NCI-H748 (cell line): ENCODE measurements at regions not wholly inside any gene's neighbourhood (a gene's known extent, or its start where the extent isn't known, plus 50 kb on each side); places are given as distances from the start of the nearest gene placed in this dataset.
"Not testable (repeated sequence)": the region's sequence is repeated elsewhere in the genome, so short reads cannot be mapped to it uniquely, and the experiment has no call there.

Experiments used
- DNase-seq: peaks from one replicate; lab custom pipeline; 2025; ENCODE audit not compliant: unreplicated experiment; lab: John Stamatoyannopoulos, UW

DNA sequence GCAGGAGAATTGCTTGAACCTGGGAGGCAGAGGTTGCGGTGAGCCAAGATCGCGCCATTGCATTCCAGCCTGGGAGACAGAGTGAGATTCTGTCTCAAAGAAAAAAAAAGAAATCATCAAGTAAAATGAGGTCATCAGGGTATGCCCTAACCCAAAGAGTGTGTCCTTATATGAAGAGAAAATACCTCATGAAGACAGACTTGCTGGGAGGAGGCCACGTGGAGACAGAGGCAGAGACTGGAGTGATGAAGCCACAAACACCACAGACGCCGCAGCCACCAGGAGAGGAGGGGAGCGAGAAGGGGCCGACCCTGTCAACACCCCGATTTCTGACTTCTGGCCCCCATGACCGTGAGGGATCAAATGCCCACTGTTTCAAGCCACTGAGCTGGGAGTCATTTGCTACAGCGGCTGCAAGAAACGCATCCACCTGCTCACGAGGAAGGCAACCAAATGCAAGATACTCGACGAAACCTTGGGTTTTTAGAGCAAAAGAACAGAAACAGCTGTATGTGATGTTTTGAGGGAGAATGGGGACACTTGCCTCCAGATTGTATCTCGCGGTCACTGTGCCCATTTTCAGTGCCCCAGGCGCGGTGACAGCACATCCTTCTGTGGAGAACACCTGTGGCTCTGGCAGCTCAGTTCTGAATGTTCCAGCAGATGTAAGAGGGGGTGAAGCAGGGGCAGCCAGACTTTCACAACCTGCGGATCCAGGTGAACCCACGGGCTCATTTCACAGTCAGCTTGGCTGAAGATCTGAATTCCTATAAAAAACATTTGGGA, 1317.2 kb downstream of the TBC1D22A start:
- no peak for DNase-seq

DNA sequence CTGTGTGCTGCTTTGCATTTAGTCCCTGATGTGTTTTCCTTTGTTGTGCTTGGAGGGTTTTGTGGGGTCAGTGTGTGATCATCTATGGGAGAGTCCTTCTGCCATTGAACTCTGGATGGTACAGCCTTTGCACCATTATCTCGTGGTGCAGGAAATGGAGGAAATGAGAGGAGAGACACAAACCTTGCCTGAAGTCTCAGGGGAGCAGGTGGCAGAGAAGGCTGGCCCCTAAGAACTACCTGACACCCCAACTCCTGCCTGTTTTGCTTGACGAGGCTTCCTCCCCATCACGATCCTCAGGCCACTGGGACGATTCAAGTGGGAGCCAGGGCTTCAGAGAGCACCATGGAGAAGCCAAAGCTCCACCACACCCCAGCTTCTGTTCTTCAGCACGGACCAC, 1316.4 kb downstream of the TBC1D22A start:
- no peak for DNase-seq

DNA sequence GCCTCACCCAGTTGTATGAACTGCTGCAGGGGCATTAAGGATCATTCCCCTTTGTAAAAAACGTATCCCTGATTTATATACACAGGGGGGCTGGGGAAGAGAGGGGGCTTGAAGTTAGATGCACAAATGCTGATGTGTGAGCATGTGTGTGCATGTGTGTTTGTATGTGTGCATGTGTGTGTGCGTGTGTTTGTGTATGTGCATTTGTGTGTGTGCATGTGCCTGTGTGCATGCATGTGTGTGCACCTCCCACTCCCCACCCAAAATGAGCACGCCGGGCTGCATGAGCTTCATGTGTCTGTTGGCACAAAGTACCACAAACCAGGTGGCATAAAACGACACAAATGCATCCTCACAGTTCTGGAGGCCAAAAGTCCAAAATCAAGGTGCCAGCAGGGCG, 1315.2 kb downstream of the TBC1D22A start:
- DNase-seq, result no peak

DNA sequence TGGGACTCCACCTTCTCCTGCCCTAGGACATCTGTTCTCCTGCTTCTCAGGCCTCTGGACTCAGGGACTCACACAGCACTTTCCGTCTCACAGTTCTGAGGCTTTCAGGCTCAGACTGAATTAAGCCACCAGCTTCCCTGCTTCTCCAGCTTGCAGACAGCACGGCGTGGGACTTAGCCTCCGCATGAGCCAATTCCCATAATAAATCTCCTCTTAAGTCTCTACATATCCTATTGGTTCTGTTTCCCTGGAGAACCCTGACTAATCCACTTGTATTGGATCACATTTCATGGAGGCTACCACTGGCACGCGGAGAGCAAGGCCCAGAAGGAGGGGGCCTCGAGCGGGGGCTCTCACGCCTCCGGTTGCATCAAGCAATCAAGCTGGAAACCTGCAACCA, 1313.6 kb downstream of the TBC1D22A start:
- DNase-seq, result no peak

DNA sequence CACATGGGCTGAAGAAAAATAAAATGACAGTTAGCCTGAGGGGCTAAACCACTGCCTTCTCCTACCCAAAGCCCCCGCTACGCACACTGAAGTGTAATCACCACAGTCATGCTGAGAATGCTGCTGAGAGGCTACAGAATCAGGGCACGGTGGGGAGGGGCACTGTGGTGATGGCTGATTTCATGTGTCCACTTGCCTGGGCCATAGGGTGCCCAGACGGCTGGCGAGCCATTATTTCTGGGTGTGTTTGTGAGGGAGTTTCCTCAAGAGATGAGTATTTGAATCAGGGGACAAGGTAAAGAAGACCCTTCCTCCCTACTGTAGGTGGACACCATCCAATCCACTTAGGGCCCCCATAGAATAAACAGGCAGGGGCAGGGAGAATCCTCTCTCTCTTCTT, 1313.2 kb downstream of the TBC1D22A start:
- DNase-seq, result no peak

DNA sequence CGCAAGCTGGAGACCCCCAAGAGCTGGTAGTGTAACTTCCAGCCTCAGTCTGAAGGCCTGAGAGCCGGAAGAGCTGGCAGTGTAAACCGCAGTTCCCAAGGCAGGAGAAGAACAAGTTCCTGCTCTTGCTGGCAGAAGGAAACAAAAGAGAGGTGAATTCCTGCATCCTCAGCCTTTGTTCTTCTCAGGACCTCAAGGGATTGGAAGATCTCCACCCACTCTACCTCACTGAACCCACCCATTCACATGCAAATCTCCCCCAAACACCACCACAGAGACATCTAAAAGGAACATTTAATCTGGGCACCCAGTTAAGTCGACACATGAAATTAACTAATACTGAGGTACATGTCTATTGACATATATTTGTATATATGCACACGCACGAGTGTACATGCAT, 1310.3 kb downstream of the TBC1D22A start:
- no peak for DNase-seq

DNA sequence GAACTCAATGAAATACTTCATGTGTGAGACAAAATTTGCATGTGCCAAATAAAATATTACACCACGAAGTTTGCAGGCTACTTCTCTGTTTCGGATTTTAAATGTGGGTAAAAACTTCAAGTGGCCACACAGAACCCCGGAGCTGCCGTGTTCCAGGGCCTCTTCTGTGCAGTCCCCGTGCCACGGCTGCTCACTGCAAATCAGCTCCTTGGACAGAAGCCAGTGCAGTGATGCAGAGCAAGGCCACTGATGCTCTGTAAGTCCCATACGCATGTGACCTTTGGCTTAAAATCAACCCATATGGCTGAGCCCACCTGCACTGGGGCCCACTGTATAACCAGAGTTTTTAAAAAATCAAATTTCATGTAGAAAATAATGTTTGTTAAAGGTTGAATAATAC, 1309.4 kb downstream of the TBC1D22A start:
- DNase-seq, result no peak

DNA sequence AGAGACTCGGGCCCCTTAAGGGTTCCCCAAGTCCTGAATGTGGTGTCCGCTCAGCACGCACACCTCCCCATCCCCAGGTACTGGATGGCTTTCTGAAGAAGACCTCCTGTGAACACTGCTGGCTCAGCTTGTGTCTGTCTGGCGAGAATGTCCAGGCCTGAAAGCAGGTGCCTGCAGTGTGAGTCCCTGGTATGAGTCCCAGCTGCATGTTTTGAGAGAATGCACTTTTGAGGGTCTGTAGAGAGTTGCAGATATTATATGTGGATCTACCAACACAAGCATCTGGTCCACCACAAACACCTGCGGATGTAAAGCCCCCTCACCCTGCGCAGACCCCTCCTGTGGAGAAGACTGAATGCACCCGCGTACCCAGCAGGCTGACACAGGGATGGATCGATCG, 1308.9 kb downstream of the TBC1D22A start:
- DNase-seq, result no peak

DNA sequence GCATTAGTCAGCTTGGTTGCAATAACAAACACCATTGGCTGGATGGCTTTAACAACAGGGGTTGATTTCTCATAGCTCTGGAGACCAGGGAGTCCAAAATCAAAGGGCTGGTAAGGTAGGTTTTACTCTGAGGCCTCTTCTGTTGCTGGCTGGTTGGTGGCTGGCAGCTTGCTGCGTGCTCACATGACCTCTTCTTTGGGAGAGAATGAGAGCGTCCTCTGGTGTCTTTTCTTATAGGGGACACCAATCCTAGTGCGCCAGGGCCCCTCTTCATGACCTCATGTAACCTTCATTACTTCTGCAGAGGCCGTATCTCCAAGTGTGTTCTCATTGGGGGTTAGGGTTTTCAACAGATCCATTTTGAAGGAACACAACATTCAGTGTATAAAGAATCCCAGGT, 1308.3 kb downstream of the TBC1D22A start:
- DNase-seq, result no peak

DNA sequence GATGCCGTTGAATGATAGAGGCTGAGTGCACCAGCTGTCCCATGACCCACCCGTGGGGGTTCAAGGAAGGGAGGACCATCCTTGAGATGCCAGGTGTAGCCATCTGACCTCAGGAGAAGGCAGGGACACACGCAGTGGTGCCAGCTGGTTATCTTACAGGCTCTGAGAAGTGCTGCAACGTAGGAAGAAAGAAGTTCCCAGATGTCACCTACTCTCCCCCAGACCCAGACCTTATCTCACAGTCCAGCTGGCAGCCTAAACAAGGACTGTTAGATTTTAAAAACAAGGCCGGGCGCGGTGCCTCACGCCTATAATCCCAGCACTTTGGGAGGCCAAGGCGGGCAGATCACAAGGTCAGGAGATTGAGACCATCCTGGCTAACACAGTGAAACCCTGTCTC, 1307.6 kb downstream of the TBC1D22A start:
- DNase-seq, result no peak

DNA sequence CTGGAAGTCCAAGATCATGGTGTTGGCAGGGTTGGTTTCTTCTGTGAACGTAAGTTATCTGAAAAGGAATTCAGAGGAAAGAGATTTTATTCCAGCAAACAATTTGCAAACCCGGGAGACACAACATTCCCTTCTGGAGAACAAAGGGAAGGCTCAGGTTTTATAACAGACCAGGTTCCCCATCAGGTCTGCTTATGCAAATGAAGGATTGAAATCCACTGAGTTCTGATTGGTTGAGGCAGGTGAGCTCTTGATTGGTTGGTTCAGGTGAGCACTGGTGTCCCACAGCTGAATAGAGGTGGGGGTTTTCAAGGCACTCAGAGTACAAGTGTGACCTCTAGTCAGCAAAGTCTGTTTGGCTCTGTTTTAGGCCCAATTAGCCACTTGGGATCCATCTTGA, 1306.8 kb downstream of the TBC1D22A start:
- no peak for DNase-seq

DNA sequence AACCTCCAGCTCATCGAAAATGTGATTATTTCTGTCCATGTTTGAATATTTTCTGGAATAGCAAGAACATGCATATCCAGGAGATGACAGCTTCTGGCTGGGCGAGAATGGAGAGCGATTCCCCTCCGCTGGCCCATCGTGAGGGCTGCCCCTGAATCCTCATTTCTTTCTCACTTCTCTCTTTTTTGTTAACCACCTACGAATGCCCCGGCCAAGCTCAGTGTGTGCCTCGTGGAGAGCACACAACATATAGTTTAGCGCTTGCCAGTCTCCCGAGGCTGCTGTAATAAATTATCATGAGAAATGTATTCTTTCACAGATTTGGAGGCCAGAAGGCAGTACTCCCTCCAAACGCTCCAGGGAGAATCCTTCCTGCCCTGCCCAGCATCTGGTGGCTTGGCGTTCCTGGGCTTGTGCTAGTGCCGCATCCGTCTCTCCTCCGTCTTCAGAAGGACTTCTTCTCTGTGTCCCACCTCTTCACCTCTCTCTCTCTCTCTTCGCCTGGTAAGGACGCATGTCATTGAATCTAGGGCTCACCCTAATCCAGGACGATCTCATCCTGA, 1306.0 kb downstream of the TBC1D22A start:
- DNase-seq, result no peak

DNA sequence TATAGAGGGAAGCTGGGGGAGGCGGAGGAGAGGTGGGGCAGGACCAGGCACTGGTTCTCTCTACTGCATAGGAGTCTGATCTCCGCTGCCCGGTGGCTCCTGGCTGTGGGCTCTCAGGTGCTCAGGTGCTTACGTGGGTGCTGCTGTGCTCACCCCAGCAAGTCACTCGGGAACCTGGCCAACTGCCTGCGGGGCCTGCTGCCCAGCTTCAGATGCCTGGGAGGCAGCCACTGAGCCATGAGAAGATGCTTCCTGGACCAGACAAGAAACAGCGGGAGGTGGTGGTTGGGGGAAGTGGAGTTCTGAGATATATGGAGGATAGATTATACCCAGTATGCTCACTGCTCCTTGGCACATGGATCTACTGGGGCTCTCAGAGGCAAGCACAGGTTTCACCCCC, 1303.4 kb downstream of the TBC1D22A start:
- no peak for DNase-seq

DNA sequence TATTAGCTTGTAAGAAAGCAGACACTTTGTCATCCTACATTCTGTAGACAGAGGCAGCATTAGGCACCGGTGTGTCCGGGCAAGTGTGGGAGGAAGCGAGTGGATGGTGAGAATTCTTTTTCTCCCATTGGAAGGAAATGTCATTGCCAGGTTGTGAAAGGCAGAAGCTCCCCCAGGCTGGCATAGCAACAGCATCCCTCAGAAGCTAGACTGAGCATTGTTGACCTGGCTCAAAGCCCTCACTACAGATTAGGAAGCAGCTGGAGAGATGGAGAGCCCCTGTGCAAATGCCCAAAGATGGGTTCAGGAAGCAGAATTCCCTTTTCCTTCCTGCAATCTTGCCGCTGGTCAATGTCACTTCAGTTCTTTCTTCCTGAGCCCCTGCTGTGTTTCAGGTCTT, 1299.3 kb downstream of the TBC1D22A start:
- DNase-seq, result no peak

DNA sequence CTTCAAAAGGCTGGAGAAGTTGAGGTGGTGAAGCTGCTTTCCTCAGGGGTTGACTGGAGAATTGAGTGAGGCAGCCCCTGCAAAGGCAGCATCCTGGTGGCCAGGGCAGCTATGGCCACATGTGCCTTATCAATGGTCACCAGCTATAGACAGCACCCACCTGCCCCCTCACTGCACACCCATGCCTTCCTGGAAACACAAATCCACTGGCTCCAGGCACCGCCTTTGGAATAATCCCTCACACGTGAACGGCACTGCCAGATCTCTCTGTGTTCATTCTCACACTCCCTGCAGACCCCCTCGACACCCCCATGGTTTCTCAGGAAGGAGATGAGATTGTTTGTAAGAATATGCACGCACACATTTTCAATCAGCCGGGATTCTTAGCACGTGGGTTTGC, 1297.8 kb downstream of the TBC1D22A start:
- DNase-seq, result no peak

DNA sequence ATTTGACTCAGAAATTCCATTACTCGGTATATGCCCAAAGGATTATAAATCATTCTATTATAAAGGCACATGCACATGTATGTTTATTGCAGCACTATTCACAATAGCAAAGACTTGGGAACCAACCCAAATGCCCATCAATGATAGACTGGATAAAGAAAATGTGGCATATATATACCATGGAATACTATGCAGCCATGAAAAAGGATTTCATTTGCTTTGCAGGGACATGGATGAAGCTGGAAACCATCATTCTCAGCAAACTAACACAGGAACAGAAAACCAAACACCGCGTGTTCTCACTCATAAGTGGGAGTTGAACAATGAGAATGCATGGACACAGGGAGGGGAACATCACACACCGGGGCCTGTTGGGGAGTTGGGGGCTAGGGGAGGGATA, 1297.1 kb downstream of the TBC1D22A start:
- DNase-seq, result not testable (repeated sequence)

DNA sequence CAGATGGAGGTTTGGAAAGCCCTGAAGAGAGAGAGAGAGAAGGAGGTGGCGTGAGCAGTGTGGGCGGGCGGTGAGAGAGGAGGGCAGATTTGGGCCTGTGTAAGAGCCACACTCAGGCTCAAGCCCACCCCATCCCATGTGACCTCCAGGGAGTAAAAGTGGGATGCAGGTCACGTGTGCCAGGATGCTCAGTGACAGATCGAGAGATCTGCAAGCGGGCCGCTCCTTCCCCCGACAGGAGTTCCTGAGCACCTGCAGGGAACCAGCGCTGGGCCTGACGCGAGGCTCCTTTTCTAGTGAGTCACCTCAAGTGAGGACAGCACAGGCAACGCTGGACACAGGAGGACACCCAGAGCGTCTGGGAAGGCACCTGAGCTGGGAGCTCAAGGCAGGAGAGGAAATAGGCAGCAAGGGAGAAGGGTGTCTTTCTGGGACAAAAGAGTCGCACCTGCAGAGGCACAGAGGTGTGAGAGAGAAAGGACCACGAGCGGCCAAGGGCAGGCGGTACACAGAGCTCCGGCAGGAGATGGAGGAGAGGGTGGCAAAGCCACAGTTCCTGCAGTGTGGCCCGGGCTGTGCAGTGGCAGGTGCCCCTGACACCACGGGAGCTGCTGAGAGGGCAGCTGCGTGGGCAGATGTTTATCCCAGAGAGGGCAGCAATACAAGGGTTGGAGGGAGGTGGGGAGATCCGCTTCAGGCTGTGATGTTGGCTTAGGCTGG, 1294.8 kb downstream of the TBC1D22A start:
- DNase-seq, result no peak

DNA sequence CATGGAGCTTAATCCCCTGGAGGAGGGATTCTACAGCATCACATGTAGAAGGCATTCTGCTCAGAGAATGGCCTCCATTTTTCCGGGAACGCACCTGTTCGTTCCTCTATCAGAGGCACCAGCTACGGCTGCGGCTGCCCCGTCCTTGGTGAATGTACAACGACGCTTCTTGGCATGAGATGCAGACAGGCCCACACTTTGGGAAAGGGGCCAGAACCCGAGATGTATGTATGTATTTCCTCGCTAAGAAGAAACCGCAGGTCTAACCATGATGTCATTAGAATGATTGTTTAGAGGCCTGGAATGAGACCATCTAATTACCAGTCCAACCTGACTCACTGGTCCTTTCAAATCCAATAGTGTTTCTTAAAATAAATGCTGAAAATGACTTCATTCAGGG, 1293.4 kb downstream of the TBC1D22A start:
- DNase-seq, result no peak

DNA sequence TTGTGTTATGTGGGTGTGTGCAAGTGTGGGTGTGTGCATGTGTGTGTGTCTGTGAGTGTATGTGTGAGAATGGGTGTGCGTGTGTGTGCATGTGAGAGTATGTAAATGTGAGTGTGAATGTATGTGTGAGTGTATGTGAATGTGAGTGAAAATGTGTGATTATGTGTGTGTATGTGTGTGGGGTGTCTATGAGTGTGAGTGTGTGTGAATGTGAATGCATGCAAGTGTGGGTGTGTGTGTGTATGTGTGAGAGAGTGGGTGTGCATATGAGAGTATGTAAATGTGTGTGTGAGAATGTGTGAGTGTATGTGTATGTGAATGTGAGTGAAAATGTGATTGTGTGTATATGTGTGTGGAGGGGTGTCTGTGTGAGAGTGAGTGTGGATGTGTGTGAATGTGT, 1292.7 kb downstream of the TBC1D22A start:
- DNase-seq, result no peak

DNA sequence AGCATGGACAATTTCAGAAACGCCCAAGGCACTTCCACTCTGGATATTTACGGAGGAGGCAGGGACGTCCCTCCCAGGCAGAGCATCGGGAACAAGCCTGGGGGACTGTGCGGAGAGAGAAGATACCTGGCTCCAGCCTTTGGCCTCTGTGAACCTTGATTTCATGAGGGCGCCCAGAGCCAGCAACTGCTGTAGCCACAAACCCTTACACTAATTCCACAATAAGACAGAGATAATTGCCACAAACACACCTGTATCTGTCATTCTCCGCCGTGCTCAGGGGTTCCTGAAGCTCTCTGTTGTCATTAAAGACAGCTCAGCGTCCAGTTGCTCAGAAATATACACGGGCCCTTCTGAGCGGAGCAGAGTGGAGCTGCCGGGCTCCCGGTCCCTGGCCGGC, 1292.1 kb downstream of the TBC1D22A start:
- DNase-seq, result no peak

DNA sequence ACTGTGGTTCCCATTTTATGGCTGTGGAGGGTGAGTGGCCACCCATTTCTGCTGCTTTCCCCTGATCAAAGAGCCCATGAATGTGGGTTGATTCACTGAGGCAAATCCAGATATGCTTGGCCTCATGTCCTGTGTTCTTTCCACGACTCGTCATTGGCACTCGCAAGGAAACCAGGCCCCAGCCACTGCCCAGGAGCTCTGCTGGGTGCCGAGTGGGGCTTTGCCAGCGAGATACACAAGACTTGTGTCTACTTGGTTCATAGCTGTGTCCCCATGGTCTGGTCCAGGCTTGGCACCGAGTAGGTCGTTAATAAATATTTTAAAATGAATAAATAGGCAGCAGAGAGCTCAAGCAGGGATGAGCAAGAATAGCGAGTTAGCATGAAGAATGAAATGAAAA, 1291.5 kb downstream of the TBC1D22A start:
- DNase-seq, result no peak

DNA sequence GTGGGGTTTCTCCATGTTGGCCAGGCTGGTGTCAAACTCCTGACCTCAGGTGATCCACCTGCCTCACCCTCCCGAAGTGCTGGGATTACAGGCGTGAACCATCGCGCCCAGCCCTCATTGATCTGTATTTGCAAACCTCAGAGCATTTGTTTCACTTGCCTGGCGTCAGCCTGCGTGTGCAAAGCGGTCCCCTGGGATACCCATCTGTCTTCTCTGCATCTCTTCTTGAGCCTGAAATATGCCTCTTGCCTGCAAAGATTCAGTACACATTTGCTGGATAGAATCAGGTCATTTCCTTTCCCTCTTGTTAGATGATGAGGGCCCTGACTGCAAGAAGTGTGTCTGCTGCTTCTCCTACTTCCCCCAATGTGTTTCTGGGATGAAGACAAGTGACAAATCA, 1291.0 kb downstream of the TBC1D22A start:
- DNase-seq, result no peak

DNA sequence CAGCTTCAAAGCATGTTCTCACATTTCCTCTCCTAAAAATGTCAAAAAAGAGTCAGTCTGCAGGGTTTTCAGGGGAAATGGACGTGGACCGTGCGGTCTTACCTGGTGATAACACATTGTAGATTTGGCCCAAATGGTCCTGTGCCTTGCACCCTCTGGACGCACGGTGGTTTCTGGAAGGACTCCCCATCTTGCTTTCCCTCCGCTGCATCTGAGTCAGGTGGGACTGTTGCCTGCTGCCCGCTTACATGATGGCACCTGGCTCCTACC, 1290.1 kb downstream of the TBC1D22A start:
- DNase-seq, result no peak
